GM18508 (cell line): ENCODE measurements at regions not wholly inside any gene's neighbourhood (a gene's known extent, or its start where the extent isn't known, plus 50 kb on each side); places are given as distances from the start of the nearest gene placed in this dataset.
"Not testable (repeated sequence)": the region's sequence is repeated elsewhere in the genome, so short reads cannot be mapped to it uniquely, and the experiment has no call there.

Source experiments
- ATAC-seq: cut with Tn5 transposase; IDR thresholded peaks from one replicate; pipeline ENCODE4 v1.9.1; 2021; ENCODE audit warnings: moderate number of reproducible peaks; ENCODE audit not compliant: insufficient read depth, unreplicated experiment

GRCh38 chrX:108896349-108896748 is 160.0 kb upstream of the IRS4 start:
- not testable (repeated sequence) for ATAC-seq

DNA sequence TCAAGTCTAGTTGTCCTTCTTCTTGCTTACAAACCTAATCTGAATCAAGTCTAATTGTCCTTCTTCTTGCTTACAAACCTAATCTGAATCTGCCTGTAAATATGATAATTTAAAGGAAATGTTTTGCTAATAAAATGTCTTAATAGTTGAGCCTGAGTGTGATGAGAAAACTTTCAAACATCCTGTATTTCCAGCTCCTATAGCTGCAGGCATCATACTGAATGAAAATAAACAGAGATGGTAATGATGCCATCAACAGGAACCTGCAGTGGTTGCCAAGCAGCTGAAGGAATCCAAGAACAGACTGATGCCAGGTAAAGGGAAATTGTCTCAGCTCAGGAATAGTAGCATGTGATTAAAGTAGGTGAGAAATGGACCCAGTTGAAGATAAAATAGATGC is 156.1 kb upstream of the IRS4 start:
- ATAC-seq: no peak

- ATAC-seq: no peak
Measured at GRCh38 chrX:108875548-108875947, 139.2 kb upstream of the IRS4 start.

DNA sequence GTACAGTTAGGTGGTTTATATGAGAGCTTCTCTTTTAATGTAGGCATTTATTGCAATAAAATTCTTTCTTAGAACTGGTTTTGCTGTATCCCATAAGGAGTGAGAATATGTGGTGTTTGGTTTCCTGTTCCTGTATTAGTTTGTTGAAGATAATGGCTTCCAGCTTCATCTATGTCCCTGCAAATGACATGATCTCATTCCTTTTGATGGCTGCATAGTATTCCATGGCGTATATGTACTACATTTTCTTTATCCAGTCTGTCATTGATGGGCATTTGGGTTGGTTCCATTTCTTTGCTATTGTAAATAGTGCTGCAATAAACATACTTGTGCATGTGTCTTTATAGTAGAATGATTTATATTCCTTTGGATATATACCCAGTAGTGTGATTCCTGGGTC is 106.7 kb upstream of the IRS4 start:
- ATAC-seq: not testable (repeated sequence)

DNA sequence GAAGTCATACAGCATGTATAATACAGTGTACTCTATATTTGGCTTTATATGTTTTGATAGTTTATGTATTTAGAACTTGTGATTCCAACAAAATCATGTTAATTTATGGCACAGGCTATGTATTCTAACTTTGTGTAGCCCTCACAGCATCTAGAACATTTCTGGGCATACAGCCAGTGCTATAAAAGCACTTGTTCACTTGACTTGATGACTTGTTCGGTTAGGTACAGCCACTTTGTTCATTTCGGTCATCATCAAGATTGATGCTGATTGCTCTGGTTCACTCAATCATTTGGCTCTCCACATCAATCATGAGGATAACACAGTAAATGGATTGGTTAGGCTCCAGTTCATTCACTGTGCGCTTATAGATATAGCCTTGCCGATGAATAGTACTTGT is 97.6 kb upstream of the IRS4 start:
- ATAC-seq: no peak

- no peak for ATAC-seq
Measured at GRCh38 chrX:108811891-108812290, 75.5 kb upstream of the IRS4 start.

- ATAC-seq: no peak
Measured at GRCh38 chrX:108795240-108795639, 58.9 kb upstream of the IRS4 start.
